ENCODE measurements at regions not wholly inside any gene's neighbourhood (a gene's known extent, or its start where the extent isn't known, plus 50 kb on each side); places are given as distances from the start of the nearest gene placed in this dataset.

GRCh38 chr18:55093808-55094207 is 134.5 kb upstream of the CCDC68 start:
- H3K4me3 Mint-ChIP-seq = no peak overlapping the region
- no peak overlapping the region for H3K27ac Mint-ChIP-seq
- no peaks in the 10 kb centered on the region for H3K36me3 Mint-ChIP-seq
- H3K9me3 Mint-ChIP-seq (ENCODE audit: low read depth) = no peaks in the 10 kb centered on the region
- ATAC-seq (no peak), DNase-seq (no peak)
- no peaks in the 10 kb centered on the region for H3K4me1 Mint-ChIP-seq
- no peaks in the 10 kb centered on the region for H3K27me3 Mint-ChIP-seq
- CTCF ChIA-PET = no interaction called here

- no peaks in the 10 kb centered on the region for H3K9me3 Mint-ChIP-seq (ENCODE audit: low read depth)
- CTCF ChIA-PET = no interaction called here
- ATAC-seq = no peak
These were observed 134.0 kb upstream of the CCDC68 start for GRCh38 chr18:55093295-55093694.

GRCh38 chr18:55092166-55092565 is 132.9 kb upstream of the CCDC68 start:
- Mint-ChIP-seq H3K4me3 (no peak overlapping the region), H3K27me3 (no peaks in the 10 kb centered on the region), H3K27ac (no peak overlapping the region), H3K4me1 (no peaks in the 10 kb centered on the region), H3K9me3 (ENCODE audit: low read depth) (no peaks in the 10 kb centered on the region), H3K36me3 (no peaks in the 10 kb centered on the region)
- no peak for ATAC-seq
- CTCF ChIA-PET = no interaction called here
- DNase-seq = no peak

More at GRCh38 chr18:55093295-55093694, 134.0 kb upstream of the CCDC68 start:
- Mint-ChIP-seq H3K36me3 (no peaks in the 10 kb centered on the region), H3K4me1 (no peaks in the 10 kb centered on the region), H3K27ac (no peak overlapping the region), H3K4me3 (no peak overlapping the region), H3K27me3 (no peaks in the 10 kb centered on the region)
- no peak for DNase-seq

- Mint-ChIP-seq H3K27ac (no peak overlapping the region), H3K9me3 (ENCODE audit: low read depth) (no peaks in the 10 kb centered on the region), H3K27me3 (no peaks in the 10 kb centered on the region), H3K36me3 (no peaks in the 10 kb centered on the region), H3K4me3 (no peak overlapping the region), H3K4me1 (no peaks in the 10 kb centered on the region)
- CTCF ChIA-PET = interaction anchor here (0.7 kb wide), 1 partner anchor 19 kb away, joined by 3 read pairs; no protein-coding TSS in a partner anchor
- no peak for DNase-seq
- ATAC-seq = no peak
These were observed 131.4 kb upstream of the CCDC68 start for GRCh38 chr18:55090564-55091188.

GRCh38 chr18:55089610-55090009 is 130.3 kb upstream of the CCDC68 start:
- no peak overlapping the region for H3K4me3 Mint-ChIP-seq
- H3K27ac Mint-ChIP-seq = no peak overlapping the region
- no peaks in the 10 kb centered on the region for H3K36me3 Mint-ChIP-seq
- no peaks in the 10 kb centered on the region for H3K27me3 Mint-ChIP-seq
- H3K9me3 Mint-ChIP-seq (ENCODE audit: low read depth) = no peaks in the 10 kb centered on the region
- no peak for ATAC-seq
- DNase-seq = no peak
- CTCF ChIA-PET = no interaction called here
- no peaks in the 10 kb centered on the region for H3K4me1 Mint-ChIP-seq

- no peaks in the 10 kb centered on the region for H3K36me3 Mint-ChIP-seq
- no peaks in the 10 kb centered on the region for H3K4me1 Mint-ChIP-seq
- no peaks in the 10 kb centered on the region for H3K9me3 Mint-ChIP-seq (ENCODE audit: low read depth)
- DNase-seq (no peak), ATAC-seq (no peak)
- CTCF ChIA-PET = no interaction called here
- H3K27ac Mint-ChIP-seq = no peak overlapping the region
- no peak overlapping the region for H3K4me3 Mint-ChIP-seq
- no peaks in the 10 kb centered on the region for H3K27me3 Mint-ChIP-seq
These were observed 129.3 kb upstream of the CCDC68 start for GRCh38 chr18:55088561-55088960.

- Mint-ChIP-seq H3K36me3 (no peaks in the 10 kb centered on the region), H3K4me1 (no peaks in the 10 kb centered on the region), H3K27me3 (no peaks in the 10 kb centered on the region), H3K27ac (no peak overlapping the region), H3K4me3 (no peak overlapping the region), H3K9me3 (ENCODE audit: low read depth) (no peaks in the 10 kb centered on the region)
- no peak for ATAC-seq
- DNase-seq = no peak
- CTCF ChIA-PET = no interaction called here
These were observed 128.7 kb upstream of the CCDC68 start for GRCh38 chr18:55088000-55088401.

GRCh38 chr18:55086906-55087305 is 127.6 kb upstream of the CCDC68 start:
- Mint-ChIP-seq H3K36me3 (no peaks in the 10 kb centered on the region), H3K27ac (no peak overlapping the region), H3K4me3 (no peak overlapping the region), H3K9me3 (ENCODE audit: low read depth) (no peaks in the 10 kb centered on the region), H3K4me1 (no peaks in the 10 kb centered on the region), H3K27me3 (no peaks in the 10 kb centered on the region)
- DNase-seq (no peak), ATAC-seq (no peak)
- CTCF ChIA-PET = no interaction called here

- H3K27me3 Mint-ChIP-seq = no peaks in the 10 kb centered on the region
- H3K4me3 Mint-ChIP-seq = no peak overlapping the region
These were observed 126.5 kb upstream of the CCDC68 start for GRCh38 chr18:55085557-55086285.

GRCh38 chr18:55084550-55084949 is 125.3 kb upstream of the CCDC68 start:
- no peak for DNase-seq
- Mint-ChIP-seq H3K4me1 (no peaks in the 10 kb centered on the region), H3K27ac (no peak overlapping the region), H3K9me3 (ENCODE audit: low read depth) (no peaks in the 10 kb centered on the region), H3K36me3 (no peaks in the 10 kb centered on the region), H3K27me3 (no peaks in the 10 kb centered on the region), H3K4me3 (no peak overlapping the region)
- CTCF ChIA-PET = no interaction called here
- ATAC-seq = no peak

More at GRCh38 chr18:55085557-55086285, 126.5 kb upstream of the CCDC68 start:
- Mint-ChIP-seq H3K36me3 (no peaks in the 10 kb centered on the region), H3K27ac (no peak overlapping the region), H3K9me3 (ENCODE audit: low read depth) (no peaks in the 10 kb centered on the region), H3K4me1 (no peaks in the 10 kb centered on the region)
- CTCF ChIA-PET = no interaction called here
- ATAC-seq = no peak
- no peak for DNase-seq

GRCh38 chr18:55083461-55083860 is 124.2 kb upstream of the CCDC68 start:
- Mint-ChIP-seq H3K9me3 (ENCODE audit: low read depth) (no peaks in the 10 kb centered on the region), H3K4me1 (no peaks in the 10 kb centered on the region), H3K27ac (no peak overlapping the region), H3K27me3 (no peaks in the 10 kb centered on the region), H3K36me3 (no peaks in the 10 kb centered on the region), H3K4me3 (no peak overlapping the region)
- no peak for DNase-seq
- CTCF ChIA-PET = no interaction called here
- no peak for ATAC-seq

GRCh38 chr18:55079481-55080355 is 120.5 kb upstream of the CCDC68 start:
- DNase-seq (no peak), ATAC-seq (no peak)
- H3K4me3 Mint-ChIP-seq = no peak overlapping the region
- no peak overlapping the region for H3K27ac Mint-ChIP-seq
- H3K9me3 Mint-ChIP-seq (ENCODE audit: low read depth) = no peaks in the 10 kb centered on the region
- H3K4me1 Mint-ChIP-seq = no peaks in the 10 kb centered on the region
- CTCF ChIA-PET = no interaction called here
- H3K27me3 Mint-ChIP-seq = no peaks in the 10 kb centered on the region
- H3K36me3 Mint-ChIP-seq = no peaks in the 10 kb centered on the region

- Mint-ChIP-seq H3K27ac (no peak overlapping the region), H3K36me3 (no peaks in the 10 kb centered on the region), H3K27me3 (no peaks in the 10 kb centered on the region), H3K4me1 (no peaks in the 10 kb centered on the region), H3K4me3 (no peak overlapping the region), H3K9me3 (ENCODE audit: low read depth) (no peaks in the 10 kb centered on the region)
- CTCF ChIA-PET = no interaction called here
- no peak for ATAC-seq
- DNase-seq = no peak
These were observed 119.8 kb upstream of the CCDC68 start for GRCh38 chr18:55079067-55079466.

Data from activated CD8-positive, alpha-beta memory T cell treated with anti-CD3 and anti-CD28 coated beads, Interleukin-2, amount 10 ng/mL, durations not matched to agents 7 days and 5 days (primary cell).